SK-N-DZ (cell line): ENCODE measurements at regions not wholly inside any gene's neighbourhood (a gene's known extent, or its start where the extent isn't known, plus 50 kb on each side); places are given as distances from the start of the nearest gene placed in this dataset.
A peak's percentile ranks its signal among the peaks of the same experiment; 100 is the strongest.

Experiments
- DNase-seq: peaks from one replicate; pipeline ENCODE4 v3.0.0-alpha.2; 2015; ENCODE audit warnings: low spot score

GRCh38 chr1:232249861-232250777 is 379.8 kb downstream of the SIPA1L2 start:
- no peak for DNase-seq

- DNase-seq = no peak
These were observed 380.6 kb downstream of the SIPA1L2 start for GRCh38 chr1:232249339-232249738.

GRCh38 chr1:232248276-232248820 is 381.6 kb downstream of the SIPA1L2 start:
- peak; percentile 33 for DNase-seq

GRCh38 chr1:232247669-232248068 is 382.3 kb downstream of the SIPA1L2 start:
- DNase-seq = no peak

- DNase-seq = no peak
These were observed 385.5 kb downstream of the SIPA1L2 start for GRCh38 chr1:232244426-232244825.

- DNase-seq = no peak
These were observed 389.9 kb downstream of the SIPA1L2 start for GRCh38 chr1:232239998-232240397.

- DNase-seq = no peak
These were observed 390.4 kb downstream of the SIPA1L2 start for GRCh38 chr1:232239522-232239921.

- no peak for DNase-seq
These were observed 391.9 kb downstream of the SIPA1L2 start for GRCh38 chr1:232238009-232238408.

- no peak for DNase-seq
These were observed 402.6 kb downstream of the SIPA1L2 start for GRCh38 chr1:232227306-232227705.

DNA sequence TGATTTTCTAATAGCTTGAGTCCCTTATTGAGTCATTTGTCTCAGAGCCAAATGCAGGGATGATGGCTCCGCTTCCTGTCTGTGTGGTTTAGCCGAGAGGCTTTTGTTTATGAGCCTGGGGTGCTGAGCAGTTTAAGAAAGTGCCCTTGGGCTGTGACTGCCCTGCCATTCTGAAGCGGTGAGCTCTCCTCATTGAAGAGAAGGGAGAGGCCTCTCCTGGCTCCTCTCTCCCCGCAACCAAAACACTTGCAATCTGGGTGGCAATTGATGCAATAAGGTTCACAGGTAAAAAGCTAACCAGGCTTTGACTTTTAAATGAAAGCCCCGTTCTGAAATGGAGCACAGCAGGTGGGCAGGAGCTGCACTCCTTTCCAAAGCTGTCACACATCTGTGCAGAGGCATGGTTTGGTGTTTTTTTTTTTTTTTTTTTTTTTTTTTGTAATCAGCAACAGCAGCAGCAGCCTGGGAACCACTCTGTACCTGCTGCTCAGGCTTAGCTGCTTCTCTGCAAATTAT is 403.7 kb downstream of the SIPA1L2 start:
- DNase-seq = no peak

GRCh38 chr1:232225336-232226131 is 404.4 kb downstream of the SIPA1L2 start:
- DNase-seq = no peak

DNA sequence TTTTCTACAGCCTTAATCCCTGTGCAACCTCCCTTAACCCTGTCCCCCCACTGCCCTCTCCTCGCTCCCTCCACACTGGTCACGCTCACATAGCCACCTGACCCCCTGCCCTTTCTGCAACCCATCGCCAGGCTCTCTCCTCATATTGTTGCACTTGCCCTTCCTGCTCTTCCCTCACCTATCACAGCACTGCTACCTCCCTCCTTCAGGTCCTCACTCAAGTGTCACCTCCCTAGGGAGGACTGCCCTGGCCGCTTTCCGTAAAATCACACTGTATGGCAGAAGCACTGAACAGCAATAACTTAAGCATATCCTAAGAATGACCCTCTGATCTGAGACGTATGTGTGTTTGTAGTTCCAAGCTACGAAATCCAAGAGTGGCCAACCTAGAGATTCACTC is 406.0 kb downstream of the SIPA1L2 start:
- DNase-seq = no peak

DNA sequence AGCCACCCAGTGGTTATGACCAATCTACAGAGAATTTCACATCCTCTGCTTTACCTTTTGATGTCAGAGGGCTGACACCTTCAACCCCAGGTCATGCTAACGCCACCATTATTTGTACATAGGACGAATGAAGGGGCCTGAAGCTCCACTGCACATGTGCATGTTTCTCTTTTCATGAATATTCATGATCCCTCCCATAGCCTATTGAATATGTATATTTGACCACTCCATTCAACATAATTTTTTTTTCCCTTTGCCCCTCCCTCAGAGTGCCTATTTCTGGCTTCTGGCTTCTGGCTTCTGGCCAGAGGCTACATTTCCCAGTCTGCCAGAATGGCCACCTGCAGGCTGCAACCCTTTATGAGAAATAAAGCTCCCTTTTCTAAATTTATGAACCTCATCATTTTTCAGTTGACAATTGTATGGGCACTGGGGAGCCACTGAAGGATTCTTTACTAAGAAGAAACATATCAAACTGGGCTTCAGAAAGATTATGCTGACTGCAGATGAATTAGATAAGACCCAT is 406.7 kb downstream of the SIPA1L2 start:
- DNase-seq = no peak

GRCh38 chr1:232222614-232223013 is 407.3 kb downstream of the SIPA1L2 start:
- DNase-seq = no peak

DNA sequence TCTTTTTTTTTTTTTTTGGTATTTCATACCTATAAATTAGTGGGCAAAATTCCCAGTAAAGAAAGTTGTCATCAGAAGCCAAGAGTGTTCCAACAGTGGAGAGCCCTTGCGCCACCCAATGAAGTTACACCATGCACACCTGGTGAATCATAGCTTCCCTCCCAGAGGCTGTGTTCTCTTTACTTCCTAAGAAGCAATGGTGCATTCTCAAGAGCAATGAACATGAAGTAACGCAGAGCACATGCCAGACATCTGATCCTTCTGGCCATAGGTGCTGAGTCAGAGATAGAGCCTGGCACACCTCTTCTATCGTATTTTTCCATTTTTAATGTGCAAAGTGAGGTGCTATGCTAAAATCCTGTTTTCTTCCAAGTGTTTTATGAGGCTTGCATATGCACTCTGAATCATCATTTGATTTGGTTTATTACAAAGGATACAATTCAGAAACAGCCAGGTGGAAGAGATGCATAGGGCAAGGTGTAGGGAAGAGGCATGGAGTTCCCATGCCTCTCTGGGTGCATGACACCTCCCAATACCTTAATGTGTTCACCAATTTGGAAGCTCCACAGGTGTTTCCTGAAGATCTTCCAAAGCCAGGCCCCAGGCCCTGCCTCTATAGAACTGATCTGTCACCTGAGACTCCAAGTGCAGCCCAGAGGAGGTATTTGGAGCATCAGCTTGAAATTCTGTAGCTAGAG is 408.0 kb downstream of the SIPA1L2 start:
- no peak for DNase-seq

DNA sequence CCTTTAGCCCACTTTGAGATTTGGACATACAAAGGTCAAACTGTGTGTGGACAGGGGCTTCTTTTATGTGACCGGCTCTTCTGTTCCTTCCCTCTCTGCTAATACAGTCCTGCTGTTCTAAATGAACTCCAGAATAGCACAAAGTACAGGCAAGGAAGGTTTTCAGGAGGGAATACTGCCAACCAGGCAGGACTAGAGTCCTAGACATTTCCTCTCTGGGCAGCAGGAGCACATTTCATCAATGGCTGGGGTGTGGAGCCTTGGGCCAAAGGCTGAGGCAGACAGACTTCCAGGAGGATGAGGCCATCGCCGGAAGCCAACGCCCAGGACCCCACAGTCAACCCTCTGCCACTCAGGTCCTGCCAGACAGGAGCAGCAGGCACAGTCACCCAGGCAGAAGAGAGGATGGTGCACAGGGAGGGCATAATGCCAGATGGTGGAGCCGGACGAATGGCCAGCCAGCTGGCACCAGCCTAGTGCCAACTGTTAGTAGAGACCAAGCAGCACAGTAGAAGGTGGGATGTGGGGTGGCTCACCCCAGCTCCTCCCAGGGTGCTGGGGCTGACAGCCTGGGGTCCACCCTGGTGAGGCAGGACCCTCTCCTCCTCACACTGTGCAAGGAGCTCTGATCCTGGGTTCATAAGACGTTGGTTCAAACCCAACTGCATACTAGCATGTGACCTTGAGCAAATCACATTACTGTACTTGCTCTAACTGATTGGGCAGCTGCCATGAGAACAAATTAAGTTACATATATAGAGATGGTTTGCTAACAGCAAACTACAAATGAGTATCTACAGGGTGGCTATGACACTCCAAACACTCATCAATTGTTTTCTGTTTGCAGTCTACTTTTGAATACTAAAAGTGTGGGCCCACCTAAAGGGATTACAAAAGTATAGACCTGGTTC is 410.7 kb downstream of the SIPA1L2 start:
- DNase-seq = peak; percentile 32

DNA sequence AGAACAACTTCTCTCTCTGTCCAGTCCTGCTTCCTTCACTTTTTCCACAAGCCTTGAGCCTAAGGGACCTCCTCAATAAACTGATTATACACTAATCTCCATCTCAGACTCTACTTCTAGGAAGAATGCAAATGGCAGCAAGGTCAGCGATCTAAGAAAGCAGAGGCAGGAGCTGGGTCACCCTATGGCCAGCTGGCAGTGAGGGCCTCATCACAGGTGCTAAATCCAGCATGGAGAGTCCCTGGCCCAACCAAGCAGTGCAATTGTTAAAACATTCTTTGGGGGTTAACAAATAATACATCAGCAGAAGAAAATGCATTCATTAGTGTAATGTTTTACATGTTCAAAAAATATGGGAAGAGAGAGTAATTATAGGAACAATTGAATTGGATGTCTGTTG is 416.0 kb downstream of the SIPA1L2 start:
- DNase-seq = no peak

DNA sequence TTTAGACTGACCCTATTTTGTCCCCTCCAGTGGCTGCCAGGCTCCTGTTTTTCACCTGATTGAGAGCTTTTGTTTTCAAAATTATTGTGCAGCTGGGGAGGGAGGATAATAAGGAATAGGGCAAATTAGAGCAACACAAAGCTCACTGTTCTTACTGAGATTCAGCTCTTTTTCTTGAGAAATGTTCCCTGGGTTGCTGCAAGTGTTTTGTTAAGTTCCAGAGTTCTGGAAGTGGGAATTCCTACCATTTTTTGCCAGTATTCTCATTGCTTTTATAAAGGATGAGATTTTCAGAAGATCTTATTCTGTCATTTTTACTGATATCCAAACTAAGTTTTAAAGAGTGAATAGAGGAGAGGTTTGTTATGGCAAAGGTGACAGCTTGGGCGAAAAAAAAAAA is 417.7 kb downstream of the SIPA1L2 start:
- no peak for DNase-seq

- DNase-seq = peak; percentile 50
These were observed 418.8 kb downstream of the SIPA1L2 start for GRCh38 chr1:232211149-232211548.

GRCh38 chr1:232209357-232209756 is 420.6 kb downstream of the SIPA1L2 start:
- DNase-seq = no peak
